K562 (cell line): ENCODE measurements at regions not wholly inside any gene's neighbourhood (a gene's known extent, or its start where the extent isn't known, plus 50 kb on each side); places are given as distances from the start of the nearest gene placed in this dataset.

Experiments
- ATAC-seq: fragments of 200-7000 bp; cut with Tn5 transposase; 3 replicates; pipeline ENCODE4 v1.9.1; 2020; ENCODE audit warnings: moderate library complexity
- BruUV-seq: library from RNA; stranded (reverse); fragments of 400-500 nt; replicated peaks from 2 replicates; lab custom pipeline; 2021; lab: Mats Ljungman, UMichigan
- CTCF ChIA-PET: fragments of 300-600 bp; formaldehyde crosslinking; extraction: SDS; loops from one replicate; lab custom pipeline; 2021; ENCODE audit warnings: low intra/inter-chr PET ratio; lab: Yijun Ruan, JAX
- POLR2A ChIA-PET: fragments of 300-600, 350-650 bp; sonication (Branson Sonifier 250); formaldehyde crosslinking; extraction: SDS; loops from one replicate; lab custom pipeline; 2021; ENCODE audit warnings: antibody characterized with exemption, inconsistent platforms; lab: Yijun Ruan, JAX
- DNase-seq, 4 experiments: peaks; one replicate each; pipeline versions ENCODE4 v3.0.0 to v3.0.0-alpha.2; 2011 to 2018; ENCODE audit warnings: low spot score in 3 of 4, mixed read lengths in 3 of 4; ENCODE audit errors: extremely low read depth in 1 of 4
- FAIRE-seq: peaks from 2 replicates; lab custom pipeline; 2011; peaks lifted over from hg19 to GRCh38; lab: Jason Lieb, UNC
- H2AFZ ChIP-seq: 2 replicates; pipeline ENCODE4 v1.6.0; 2011; ENCODE audit warnings: low read depth, low read length, control low read depth, inconsistent platforms
- H3K27ac ChIP-seq: fragments of 200-600 bp; 3 replicates; pipeline ENCODE4 v1.8.0; 2011; ENCODE audit warnings: low read depth, mild to moderate bottlenecking, control low read depth, inconsistent platforms, low read length, moderate library complexity, mixed read lengths; ENCODE audit errors: extremely low read depth
- H3K27me3 ChIP-seq, 2 experiments: fragments of 300-600 bp in 1 of 2; 2 replicates in 1 of 2; 3 replicates in 1 of 2; pipeline versions ENCODE4 v1.6.0 to v1.8.0; 2011; ENCODE audit warnings: inconsistent platforms in 2 of 2, low read length in 2 of 2, mild to moderate bottlenecking in 1 of 2, mixed read lengths in 1 of 2, moderate library complexity in 1 of 2; ENCODE audit not compliant: control insufficient read depth in 2 of 2, insufficient read depth in 2 of 2
- H3K36me3 ChIP-seq: fragments of 300-600 bp; 3 replicates; pipeline ENCODE4 v1.8.0; 2011; ENCODE audit warnings: mild to moderate bottlenecking, low read length, inconsistent platforms; ENCODE audit not compliant: control insufficient read depth, insufficient read depth
- H3K4me1 ChIP-seq, 2 experiments: fragments of 200-600 bp in 1 of 2; replicated peaks in 1 of 2; 2 replicates in 1 of 2; 3 replicates in 1 of 2; pipeline versions ENCODE4 v1.5.1 to v1.8.0; 2011; ENCODE audit warnings: inconsistent platforms in 2 of 2, low read length in 2 of 2, mild to moderate bottlenecking in 1 of 2, mixed read lengths in 1 of 2, moderate library complexity in 1 of 2; ENCODE audit not compliant: control insufficient read depth in 2 of 2, insufficient read depth in 2 of 2
- H3K4me2 ChIP-seq: 2 replicates; pipeline ENCODE4 v1.6.1; 2011; ENCODE audit warnings: low read length, control low read depth, inconsistent platforms, mixed read lengths; ENCODE audit not compliant: insufficient read depth
- H3K4me3 ChIP-seq: fragments of 200-600 bp; sonication (generic), shearing (Covaris generic); 2 replicates; pipeline ENCODE4 v1.5.1; 2016; ENCODE audit warnings: control low read depth, inconsistent platforms
- H3K79me2 ChIP-seq: fragments of 200-600 bp; 3 replicates; pipeline ENCODE4 v1.8.0; 2011; ENCODE audit warnings: low read length, inconsistent platforms; ENCODE audit not compliant: control insufficient read depth, insufficient read depth
- H3K9ac ChIP-seq, 2 experiments: 2 replicates each; pipeline versions ENCODE4 v1.6.0 to v1.6.1; 2011; ENCODE audit warnings: low read depth in 2 of 2, low read length in 2 of 2, control low read depth in 1 of 2, inconsistent platforms in 1 of 2, mild to moderate bottlenecking in 1 of 2, mixed read lengths in 1 of 2; ENCODE audit not compliant: insufficient read depth in 1 of 2
- H3K9me1 ChIP-seq: one replicate; pipeline ENCODE4 v1.6.0; 2011; ENCODE audit warnings: inconsistent platforms, mild to moderate bottlenecking, low read length, moderate library complexity; ENCODE audit not compliant: control insufficient read depth, insufficient read depth
- H3K9me3 ChIP-seq: replicated peaks from 2 replicates; pipeline ENCODE4 v1.5.1; 2011; ENCODE audit warnings: low read depth, low read length, inconsistent platforms; ENCODE audit not compliant: control insufficient read depth, insufficient read depth
- H4K20me1 ChIP-seq: replicated peaks from 2 replicates; pipeline ENCODE4 v1.6.1; 2011; ENCODE audit warnings: low read length, inconsistent platforms, mixed read lengths; ENCODE audit not compliant: control insufficient read depth, insufficient read depth
- FOSL1 ChIP-seq: fragments of 200-800 bp; sonication (Bioruptor generic); conservative IDR thresholded peaks from 2 replicates; pipeline ENCODE4 v1.6.1; 2016; ENCODE audit warnings: missing genetic modification characterization, missing compliant biosample characterization
- GTF2F1 ChIP-seq: IDR thresholded peaks from 2 replicates; pipeline ENCODE4 v1.6.1; 2011; ENCODE audit warnings: low read depth, low read length, improper control_type of control experiment
- L3MBTL2 ChIP-seq: fragments of 450-650 bp; IDR thresholded peaks from 2 replicates; pipeline ENCODE4 v1.6.1; 2016; ENCODE audit warnings: mild to moderate bottlenecking, moderate library complexity
- MAX ChIP-seq: sonication (generic); formaldehyde crosslinking; IDR thresholded peaks from 2 replicates; pipeline ENCODE4 v1.9.0; 2022; ENCODE audit warnings: mild to moderate bottlenecking, missing genetic modification reagents
- MGA ChIP-seq: fragments of 450-650 bp; IDR thresholded peaks from 2 replicates; pipeline ENCODE4 v1.6.1; 2016; ENCODE audit warnings: mild to moderate bottlenecking, moderate library complexity
- TCF15 ChIP-seq: fragments of 250-450 bp; sonication (Bioruptor Pico); IDR thresholded peaks from 2 replicates; pipeline ENCODE4 v1.8.0; 2022; ENCODE audit warnings: moderate library complexity, mild to moderate bottlenecking, inconsistent platforms
- TRIM24 ChIP-seq, 2 experiments: fragments of 450-650 bp; IDR thresholded peaks; 2 replicates each; pipeline ENCODE4 v1.6.1; 2016
- WGBS: fragments of 100-300 bp; shearing (Covaris generic); methylation state at CpG from one replicate; pipeline ENCODE4 v1.1.6; 2016; ENCODE audit warnings: low coverage, mixed read lengths; ENCODE audit not compliant: insufficient coverage; ENCODE audit errors: missing lambda C conversion rate; 5-methylcytosine and 5-hydroxymethylcytosine counted together
- in situ Hi-C: fragments of 300-500 bp; cut with MboI; formaldehyde crosslinking; loops from 4 replicates; pipeline ENCODE4 v1.15.0; 2018; ENCODE audit warnings: inconsistent platforms, mixed read lengths
- intact Hi-C: fragments of 100-400 bp; cut with micrococcal nuclease; formaldehyde crosslinking; loops from 2 replicates; pipeline ENCODE4 v1.14.2; 2022

DNA sequence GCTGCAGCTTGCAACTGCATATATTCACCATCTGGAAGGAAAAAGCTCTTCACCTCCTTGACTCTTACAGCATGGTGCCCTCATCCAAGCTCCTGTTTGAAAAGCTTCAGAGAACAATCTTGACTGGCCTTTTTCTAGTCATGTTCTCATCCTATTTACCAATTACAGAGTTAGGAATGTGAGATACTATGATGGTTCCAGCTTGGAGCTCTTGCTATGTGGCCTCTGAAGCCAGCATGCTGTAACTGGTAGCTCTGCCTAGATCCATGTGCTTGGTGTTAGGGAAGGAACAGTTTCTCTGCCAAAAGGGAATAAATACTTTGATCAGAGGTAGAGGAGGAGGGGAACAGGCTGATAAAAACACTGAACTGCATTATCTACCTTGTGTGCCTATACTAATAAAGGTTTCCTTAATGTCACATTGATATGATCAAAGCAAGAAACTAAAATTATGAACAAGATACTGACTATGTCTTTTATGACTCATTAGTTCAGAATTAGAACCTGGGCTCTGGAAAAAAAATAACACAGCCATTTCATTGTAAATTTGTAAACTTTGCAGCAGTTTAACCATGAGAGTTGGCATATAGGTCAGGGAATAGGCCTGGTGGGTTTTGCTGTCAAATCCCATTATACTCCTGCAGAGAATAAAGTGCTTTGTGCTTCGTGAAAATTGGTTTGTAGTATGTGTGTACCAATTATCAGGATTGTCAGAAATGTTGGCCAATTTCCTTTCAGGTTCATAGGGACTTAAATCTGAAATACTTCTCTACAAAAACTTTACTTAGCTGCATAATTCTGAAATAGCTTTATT, 92.7 kb downstream of the LEPR start:
- H3K27ac ChIP-seq: no peak overlapping the region; the same call in 2 of the 3 replicates
- H4K20me1 ChIP-seq: no peaks in the 10 kb centered on the region
- in situ Hi-C loops (no loop called here), intact Hi-C loops (no loop called here)
- peak; percentile 46 for FAIRE-seq
- 50% methylated on average over 1 of the region's 1 CpG for WGBS
- ChIA-PET POLR2A (interaction anchor here (1.2 to 1.7 kb wide), 2 partner anchors 16 to 40 kb away, joined by 3 to 6 read pairs; no protein-coding TSS in a partner anchor), CTCF (no interaction called here)
- no peaks in the 10 kb centered on the region for H3K79me2 ChIP-seq
- peaks cover 0 to 25% of the 10 kb centered on the region in 2 experiments; a peak in 2 of 5 replicates for H3K4me1 ChIP-seq
- no peaks in the 10 kb centered on the region for H3K9me1 ChIP-seq
- peak; percentile 48 for ATAC-seq
- no TSS peak for BruUV-seq
- H3K4me3 ChIP-seq: no peak overlapping the region
- no peaks in the 10 kb centered on the region for H3K36me3 ChIP-seq
- DNase-seq: no peak
- peak overlapping the region; percentile 79 for H2AFZ ChIP-seq
- no peak overlapping the region for H3K9ac ChIP-seq
- no peak overlapping the region for H3K4me2 ChIP-seq
- H3K9me3 ChIP-seq: no peaks in the 10 kb centered on the region
- no peaks in the 10 kb centered on the region for H3K27me3 ChIP-seq
- TF ChIP-seq FOSL1 (tag): peak; percentile 43; the same call in 1 of the 2 replicates
- no peak for TF ChIP-seq GTF2F1
- TF ChIP-seq TRIM24 (IDR thresholded peaks at IDR 0.05): no peak
- peak; percentile 40; the same call in 1 of the 2 replicates for TF ChIP-seq MAX
- TF ChIP-seq L3MBTL2: peak; percentile 49; the same call in 1 of the 2 replicates
- no peak for TF ChIP-seq TCF15 (CRISPR knock-in tag)
- TF ChIP-seq MGA: peak; percentile 61
